GM18498 (cell line): ENCODE measurements at regions not wholly inside any gene's neighbourhood (a gene's known extent, or its start where the extent isn't known, plus 50 kb on each side); places are given as distances from the start of the nearest gene placed in this dataset.
"Not testable (repeated sequence)": the region's sequence is repeated elsewhere in the genome, so short reads cannot be mapped to it uniquely, and the experiment has no call there.

ENCODE experiments used
- ATAC-seq: cut with Tn5 transposase; IDR thresholded peaks from one replicate; pipeline ENCODE4 v1.9.1; 2021; ENCODE audit warnings: mild to moderate bottlenecking, moderate library complexity; ENCODE audit not compliant: unreplicated experiment

GRCh38 chr4:120211408-120212015, 144.9 kb upstream of the MAD2L1 start:
- ATAC-seq, result no peak

GRCh38 chr4:120209706-120210105, 143.1 kb upstream of the MAD2L1 start:
- ATAC-seq, result no peak

GRCh38 chr4:120207021-120207420, 140.4 kb upstream of the MAD2L1 start:
- ATAC-seq, result no peak

- ATAC-seq, result no peak
Observed at GRCh38 chr4:120202222-120202621, 135.6 kb upstream of the MAD2L1 start.

- ATAC-seq, result not testable (repeated sequence)
Observed at GRCh38 chr4:120200573-120201110, 134.0 kb upstream of the MAD2L1 start.

- no peak for ATAC-seq
Observed at GRCh38 chr4:120198411-120198810, 131.8 kb upstream of the MAD2L1 start.

- no peak for ATAC-seq
Observed at GRCh38 chr4:120177603-120178002, 111.0 kb upstream of the MAD2L1 start.

- no peak for ATAC-seq
Observed at GRCh38 chr4:120175272-120175671, 108.6 kb upstream of the MAD2L1 start.

GRCh38 chr4:120163895-120164294, 97.2 kb upstream of the MAD2L1 start:
- no peak for ATAC-seq

GRCh38 chr4:120158841-120159463, 92.3 kb upstream of the MAD2L1 start:
- no peak for ATAC-seq

- ATAC-seq, result no peak
Observed at GRCh38 chr4:120158046-120158445, 91.4 kb upstream of the MAD2L1 start.

- peak; percentile 82 for ATAC-seq
Observed at GRCh38 chr4:120156120-120156718, 89.6 kb upstream of the MAD2L1 start.

GRCh38 chr4:120155287-120155686, 88.6 kb upstream of the MAD2L1 start:
- ATAC-seq, result no peak

GRCh38 chr4:120144634-120145033, 78.0 kb upstream of the MAD2L1 start:
- ATAC-seq, result no peak

GRCh38 chr4:120144041-120144440, 77.4 kb upstream of the MAD2L1 start:
- ATAC-seq, result no peak

GRCh38 chr4:120139392-120139791, 72.7 kb upstream of the MAD2L1 start:
- ATAC-seq, result no peak

GRCh38 chr4:120132935-120133334, 66.3 kb upstream of the MAD2L1 start:
- no peak for ATAC-seq

GRCh38 chr4:120130786-120131185, 64.1 kb upstream of the MAD2L1 start:
- ATAC-seq, result no peak
